Neural cell (in vitro differentiated cells): ENCODE measurements at regions not wholly inside any gene's neighbourhood (a gene's known extent, or its start where the extent isn't known, plus 50 kb on each side); places are given as distances from the start of the nearest gene placed in this dataset.
A peak's percentile ranks its signal among the peaks of the same experiment; 100 is the strongest.

Experiments used
- H2AFZ ChIP-seq: fragments of 200-600, 300-800 bp; sonication (generic), shearing (Covaris generic); 2 replicates; pipeline ENCODE4 v1.6.0; 2014; ENCODE audit warnings: low read depth, mild to moderate bottlenecking, antibody characterized with exemption, low read length, moderate library complexity
- H3F3A ChIP-seq: fragments of 200-600 bp; shearing (Covaris generic); 2 replicates; pipeline ENCODE4 v1.6.1; 2016; ENCODE audit warnings: mild to moderate bottlenecking, moderate library complexity, mixed read lengths, antibody characterized with exemption, low read length; ENCODE audit not compliant: insufficient read depth, poor library complexity, severe bottlenecking
- H3K27ac ChIP-seq: fragments of 200-600, 300-800 bp; sonication (generic), shearing (Covaris generic); 2 replicates; pipeline ENCODE4 v1.5.1; 2014; ENCODE audit warnings: mild to moderate bottlenecking, low read length, moderate library complexity
- H3K27me3 ChIP-seq: fragments of 300-800, 200-600 bp; sonication (generic), shearing (Covaris generic); 2 replicates; pipeline ENCODE4 v1.6.0; 2014; ENCODE audit warnings: mild to moderate bottlenecking, low read depth, low read length, moderate library complexity; ENCODE audit not compliant: insufficient read depth
- H3K36me3 ChIP-seq: fragments of 300-800, 200-600 bp; sonication (generic), shearing (Covaris generic); 2 replicates; pipeline ENCODE4 v1.5.1; 2014; ENCODE audit warnings: mild to moderate bottlenecking, antibody characterized with exemption, low read length, moderate library complexity; ENCODE audit not compliant: insufficient read depth
- H3K4me2 ChIP-seq: fragments of 300-800, 200-600 bp; sonication (generic), shearing (Covaris generic); 2 replicates; pipeline ENCODE4 v1.6.0; 2014; ENCODE audit warnings: mild to moderate bottlenecking, low read length
- H3K4me3 ChIP-seq: fragments of 300-800, 200-600 bp; sonication (generic), shearing (Covaris generic); 2 replicates; pipeline ENCODE4 v1.5.1; 2014; ENCODE audit warnings: mild to moderate bottlenecking, low read length, moderate library complexity
- H3K79me2 ChIP-seq: fragments of 200-600 bp; shearing (Covaris generic); replicated peaks from 2 replicates; pipeline ENCODE4 v1.6.0; 2014; ENCODE audit warnings: mild to moderate bottlenecking, low read length, moderate library complexity; ENCODE audit not compliant: insufficient read depth
- H3K9ac ChIP-seq: fragments of 300-800, 200-600 bp; sonication (generic), shearing (Covaris generic); 2 replicates; pipeline ENCODE4 v1.6.1; 2016; ENCODE audit warnings: mild to moderate bottlenecking, low read length, mixed read lengths
- H3K9me2 ChIP-seq: fragments of 200-600 bp; shearing (Covaris generic); 2 replicates; pipeline ENCODE4 v1.6.1; 2016; ENCODE audit warnings: mild to moderate bottlenecking, low read length, mixed read lengths; ENCODE audit not compliant: insufficient read depth
- H3K9me3 ChIP-seq: fragments of 200-600, 300-800 bp; sonication (generic), shearing (Covaris generic); 2 replicates; pipeline ENCODE4 v1.6.1; 2016; ENCODE audit warnings: mild to moderate bottlenecking, mixed run types, low read length, moderate library complexity, mixed read lengths
- H4K20me1 ChIP-seq: fragments of 200-600 bp; shearing (Covaris generic); 2 replicates; pipeline ENCODE4 v1.6.1; 2016; ENCODE audit warnings: mild to moderate bottlenecking, mixed run types; ENCODE audit not compliant: insufficient read depth
- CTCF ChIP-seq: fragments of 450-650 bp; IDR thresholded peaks from 2 replicates; pipeline ENCODE4 v1.5.1; 2014; ENCODE audit warnings: antibody characterized with exemption, mild to moderate bottlenecking, moderate library complexity; ENCODE audit not compliant: poor library complexity, severe bottlenecking
- EP300 ChIP-seq: fragments of 450-650 bp; conservative IDR thresholded peaks from 2 replicates; pipeline ENCODE4 v1.6.1; 2014; ENCODE audit warnings: antibody characterized with exemption, mild to moderate bottlenecking, moderate library complexity; ENCODE audit not compliant: poor library complexity, severe bottlenecking
- EZH2 ChIP-seq: fragments of 200-600, 300-800 bp; shearing (Covaris generic), sonication (generic); IDR thresholded peaks from 2 replicates; pipeline ENCODE4 v1.6.1; 2014; ENCODE audit warnings: antibody characterized with exemption, low read length, borderline replicate concordance, mild to moderate bottlenecking; ENCODE audit not compliant: insufficient read depth, poor library complexity, severe bottlenecking
- MXI1 ChIP-seq: fragments of 450-650 bp; conservative IDR thresholded peaks from 2 replicates; pipeline ENCODE4 v1.6.1; 2014; ENCODE audit warnings: antibody characterized with exemption, mild to moderate bottlenecking; ENCODE audit not compliant: poor library complexity, severe bottlenecking
- POLR2AphosphoS5 ChIP-seq: IDR thresholded peaks from 2 replicates; pipeline ENCODE4 v1.6.1; 2012
- RAD21 ChIP-seq: fragments of 450-650 bp; conservative IDR thresholded peaks from 2 replicates; pipeline ENCODE4 v1.6.1; 2014; ENCODE audit warnings: antibody characterized with exemption, mild to moderate bottlenecking, moderate library complexity
- REST ChIP-seq: IDR thresholded peaks from 2 replicates; pipeline ENCODE4 v1.6.1; 2012; ENCODE audit warnings: borderline replicate concordance
- SMC3 ChIP-seq: fragments of 450-650 bp; conservative IDR thresholded peaks from 2 replicates; pipeline ENCODE4 v1.6.1; 2014; ENCODE audit warnings: antibody characterized with exemption, mild to moderate bottlenecking, moderate library complexity; ENCODE audit not compliant: poor library complexity
- TAF1 ChIP-seq: IDR thresholded peaks from 2 replicates; pipeline ENCODE4 v1.6.1; 2012; ENCODE audit warnings: low read depth

GRCh38 chr1:106746448-106747085, 309.9 kb upstream of the PRMT6 start:
- no peak overlapping the region for H3K27ac ChIP-seq
- no peak overlapping the region for H3K9ac ChIP-seq
- H3K79me2 ChIP-seq: no peaks in the 10 kb centered on the region
- H3K27me3 ChIP-seq: no peaks in the 10 kb centered on the region
- H3K36me3 ChIP-seq: no peaks in the 10 kb centered on the region
- H3K4me2 ChIP-seq: no peak overlapping the region
- TF ChIP-seq EP300: peak; percentile 54
- TF ChIP-seq EZH2: no peak
- H4K20me1 ChIP-seq: no peaks in the 10 kb centered on the region
- H2AFZ ChIP-seq: peak overlapping the region; percentile 4
- peaks cover 7% of the 10 kb centered on the region for H3F3A ChIP-seq
- H3K4me3 ChIP-seq: peak overlapping the region; percentile 7
- H3K9me2 ChIP-seq: no peaks in the 10 kb centered on the region
- no peaks in the 10 kb centered on the region for H3K9me3 ChIP-seq

GRCh38 chr1:106747232-106747631, 309.2 kb upstream of the PRMT6 start:
- no peak overlapping the region for H3K4me2 ChIP-seq

More at GRCh38 chr1:106747232-106747631, 309.2 kb upstream of the PRMT6 start:
- Histone ChIP-seq H3K27ac (no peak overlapping the region), H3K36me3 (no peaks in the 10 kb centered on the region), H3F3A (peaks cover 7% of the 10 kb centered on the region), H3K9me3 (no peaks in the 10 kb centered on the region), H3K27me3 (no peaks in the 10 kb centered on the region), H4K20me1 (no peaks in the 10 kb centered on the region), H3K4me3 (peak overlapping the region; percentile 7), H3K9me2 (no peaks in the 10 kb centered on the region), H3K79me2 (no peaks in the 10 kb centered on the region), H2AFZ (no peak overlapping the region), H3K9ac (no peak overlapping the region)
- no peak for TF ChIP-seq MXI1
- no peak for TF ChIP-seq CTCF
- no peak for TF ChIP-seq REST
- no peak for TF ChIP-seq RAD21
- no peak for TF ChIP-seq TAF1
- no peak for TF ChIP-seq SMC3
- TF ChIP-seq EZH2: no peak
- TF ChIP-seq POLR2AphosphoS5: no peak
- no peak for TF ChIP-seq EP300
